ENCODE measurements at regions not wholly inside any gene's neighbourhood (a gene's known extent, or its start where the extent isn't known, plus 50 kb on each side); places are given as distances from the start of the nearest gene placed in this dataset.
"Not testable (repeated sequence)": the region's sequence is repeated elsewhere in the genome, so short reads cannot be mapped to it uniquely, and the experiment has no call there.

- H3K27ac ChIP-seq, result no peak overlapping the region
- no peak for TF ChIP-seq CTCF (IDR thresholded peaks at IDR 0.05)
Observed at GRCh38 chr7:12930534-12930933, 243.1 kb downstream of the ARL4A start.

GRCh38 chr7:12931465-12931864 is 244.0 kb downstream of the ARL4A start:
- H3K36me3 ChIP-seq; H3K4me3 ChIP-seq; H3K27me3 ChIP-seq; DNase-seq; H3K27ac ChIP-seq; H3K4me1 ChIP-seq; H3K9me3 ChIP-seq; intact Hi-C loops (cut with DNase I); ATAC-seq: not testable (repeated sequence)

More at GRCh38 chr7:12930534-12930933, 243.1 kb downstream of the ARL4A start:
- no peak for ATAC-seq
- Histone ChIP-seq H3K4me3 (no peak overlapping the region), H3K9me3 (no peaks in the 10 kb centered on the region), H3K4me1 (no peaks in the 10 kb centered on the region), H3K27me3 (no peaks in the 10 kb centered on the region), H3K36me3 (no peaks in the 10 kb centered on the region)
- no peak for DNase-seq
- intact Hi-C loops (cut with DNase I), result no loop called here

GRCh38 chr7:12939694-12940093 is 252.3 kb downstream of the ARL4A start:
- H3K27ac ChIP-seq, result no peak overlapping the region
- H3K36me3 ChIP-seq, result no peaks in the 10 kb centered on the region
- DNase-seq, result no peak
- no peak overlapping the region for H3K4me3 ChIP-seq
- no peak for TF ChIP-seq CTCF (IDR thresholded peaks at IDR 0.05)
- no peak for ATAC-seq
- intact Hi-C loops (cut with DNase I), result no loop called here
- no peaks in the 10 kb centered on the region for H3K9me3 ChIP-seq
- no peaks in the 10 kb centered on the region for H3K27me3 ChIP-seq
- H3K4me1 ChIP-seq, result no peaks in the 10 kb centered on the region

GRCh38 chr7:12941512-12941911 is 254.1 kb downstream of the ARL4A start:
- H3K9me3 ChIP-seq, result no peaks in the 10 kb centered on the region
- no peak for TF ChIP-seq CTCF (IDR thresholded peaks at IDR 0.05)
- no peaks in the 10 kb centered on the region for H3K4me1 ChIP-seq
- no peak overlapping the region for H3K4me3 ChIP-seq
- intact Hi-C loops (cut with DNase I), result no loop called here
- no peak for DNase-seq
- peak; percentile 40 for ATAC-seq
- H3K27ac ChIP-seq, result no peak overlapping the region
- H3K36me3 ChIP-seq, result no peaks in the 10 kb centered on the region
- H3K27me3 ChIP-seq, result no peaks in the 10 kb centered on the region

GRCh38 chr7:12942609-12943008 is 255.2 kb downstream of the ARL4A start:
- ATAC-seq (peak; percentile 48), DNase-seq (no peak)
- H3K9me3 ChIP-seq, result no peaks in the 10 kb centered on the region
- H3K27me3 ChIP-seq, result no peaks in the 10 kb centered on the region
- H3K4me1 ChIP-seq, result no peaks in the 10 kb centered on the region
- H3K36me3 ChIP-seq, result no peaks in the 10 kb centered on the region
- intact Hi-C loops (cut with DNase I), result no loop called here
- no peak overlapping the region for H3K4me3 ChIP-seq
- no peak for TF ChIP-seq CTCF (IDR thresholded peaks at IDR 0.05)
- no peak overlapping the region for H3K27ac ChIP-seq

GRCh38 chr7:12943781-12944180 is 256.3 kb downstream of the ARL4A start:
- TF ChIP-seq CTCF (IDR thresholded peaks at IDR 0.05), result no peak
- no peaks in the 10 kb centered on the region for H3K36me3 ChIP-seq
- no peak for ATAC-seq
- intact Hi-C loops (cut with DNase I), result no loop called here
- H3K27me3 ChIP-seq, result no peaks in the 10 kb centered on the region
- no peaks in the 10 kb centered on the region for H3K4me1 ChIP-seq
- H3K4me3 ChIP-seq, result no peak overlapping the region
- no peak for DNase-seq
- H3K27ac ChIP-seq, result no peak overlapping the region
- H3K9me3 ChIP-seq, result no peaks in the 10 kb centered on the region

All from upper lobe of right lung (tissue), 1 donor.